GM21360 (cell line): ENCODE measurements at regions not wholly inside any gene's neighbourhood (a gene's known extent, or its start where the extent isn't known, plus 50 kb on each side); places are given as distances from the start of the nearest gene placed in this dataset.
"Not testable (repeated sequence)": the region's sequence is repeated elsewhere in the genome, so short reads cannot be mapped to it uniquely, and the experiment has no call there.

Experiments
- ATAC-seq: cut with Tn5 transposase; IDR thresholded peaks from one replicate; pipeline ENCODE4 v1.9.1; 2021; ENCODE audit warnings: mild to moderate bottlenecking, moderate library complexity; ENCODE audit not compliant: unreplicated experiment

DNA sequence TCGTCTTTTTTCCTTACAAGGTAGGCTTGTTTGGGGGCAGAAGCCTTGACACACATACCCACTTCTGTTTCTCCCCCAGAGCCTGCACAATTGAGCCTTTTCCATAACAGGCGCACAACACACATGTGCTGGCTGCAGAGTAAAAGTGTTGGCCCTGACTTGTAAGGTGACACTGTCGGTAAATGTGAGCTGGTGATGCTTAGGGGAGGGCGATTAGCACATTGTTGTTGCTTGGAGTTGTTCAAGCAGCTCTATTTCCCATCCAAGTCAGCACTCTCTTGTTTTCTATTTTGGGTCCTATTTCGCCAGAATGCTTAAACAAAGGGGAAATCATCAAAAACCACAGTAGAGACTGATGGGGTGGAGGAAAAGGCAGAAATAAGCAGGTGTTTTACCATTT is 51.9 kb upstream of the PTPRJ start:
- ATAC-seq = no peak

DNA sequence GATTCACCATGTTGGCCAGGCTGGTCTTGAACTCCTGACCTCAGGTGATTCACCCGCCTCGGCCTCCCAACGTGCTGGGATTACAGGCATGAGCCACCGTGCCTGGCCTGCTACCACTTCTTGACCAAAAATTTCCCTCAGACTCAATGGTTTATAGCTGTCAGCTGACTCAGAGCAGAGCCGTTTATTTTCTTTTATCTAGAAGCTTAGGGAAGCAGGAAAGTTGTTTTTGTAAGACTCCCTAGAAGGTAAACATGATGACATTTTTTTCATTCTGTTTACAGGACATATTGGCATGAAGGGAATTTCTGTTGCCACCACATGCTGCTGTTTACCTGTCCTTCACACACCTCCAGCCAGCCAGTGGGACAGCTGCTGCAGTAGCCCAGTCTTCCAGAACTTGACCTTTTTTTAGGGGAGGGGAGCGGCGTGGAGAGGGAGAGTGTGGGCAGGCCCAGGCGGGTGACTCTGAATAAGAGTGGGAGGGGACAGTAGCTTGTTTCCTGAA is 56.1 kb upstream of the PTPRJ start:
- ATAC-seq = no peak

GRCh38 chr11:47923667-47924066 is 56.7 kb upstream of the PTPRJ start:
- no peak for ATAC-seq

- ATAC-seq = not testable (repeated sequence)
Observed at GRCh38 chr11:47921080-47921555, 59.2 kb upstream of the PTPRJ start.

DNA sequence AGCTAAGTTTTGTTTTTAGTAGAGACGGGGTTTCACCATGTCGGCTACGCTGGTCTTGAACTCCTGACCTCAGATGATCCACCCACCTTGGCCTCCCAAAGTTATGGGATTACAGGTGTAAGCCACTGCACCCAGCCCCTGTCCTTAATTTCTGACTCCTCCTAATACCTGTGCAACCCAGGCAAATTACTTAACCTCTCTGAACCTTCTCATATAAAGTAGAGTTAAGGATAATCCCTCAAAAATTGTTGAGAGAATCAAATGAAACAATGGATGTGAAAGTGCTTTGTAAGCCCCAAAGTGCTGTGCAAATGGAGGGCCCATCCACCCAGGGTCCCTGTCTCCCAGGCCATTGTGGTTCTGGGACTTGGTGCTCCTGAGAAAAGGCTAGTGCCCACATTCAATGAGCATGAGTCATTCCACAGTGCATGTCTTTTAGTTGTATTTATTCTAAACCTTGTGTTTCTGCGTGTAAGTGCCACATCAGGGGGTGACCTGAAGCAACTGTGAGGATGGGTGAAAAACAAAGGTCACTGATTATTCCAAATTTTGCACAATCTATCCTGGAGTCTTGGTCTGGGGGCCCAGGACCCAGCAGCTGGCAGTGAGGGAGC is 61.4 kb upstream of the PTPRJ start:
- ATAC-seq = no peak

DNA sequence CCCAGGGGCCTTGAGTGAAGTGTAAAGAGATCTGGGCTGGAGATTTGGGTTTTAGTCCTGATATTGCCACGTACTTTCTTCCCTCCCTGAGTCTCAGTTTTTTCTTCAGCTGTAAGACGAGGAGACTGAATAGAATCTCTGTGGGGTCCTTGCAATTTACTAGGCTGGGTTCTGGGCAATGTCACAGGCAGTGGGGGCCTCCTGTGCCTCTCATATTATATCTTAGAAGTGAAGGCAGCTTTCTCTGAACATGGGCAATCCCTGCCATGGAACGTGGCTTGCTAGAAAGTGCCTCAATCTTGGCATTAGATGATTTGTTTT is 62.0 kb upstream of the PTPRJ start:
- no peak for ATAC-seq

- no peak for ATAC-seq
Observed at GRCh38 chr11:47917599-47918369, 62.6 kb upstream of the PTPRJ start.

- no peak for ATAC-seq
Observed at GRCh38 chr11:47916361-47916841, 64.0 kb upstream of the PTPRJ start.

- no peak for ATAC-seq
Observed at GRCh38 chr11:47915783-47916182, 64.6 kb upstream of the PTPRJ start.

DNA sequence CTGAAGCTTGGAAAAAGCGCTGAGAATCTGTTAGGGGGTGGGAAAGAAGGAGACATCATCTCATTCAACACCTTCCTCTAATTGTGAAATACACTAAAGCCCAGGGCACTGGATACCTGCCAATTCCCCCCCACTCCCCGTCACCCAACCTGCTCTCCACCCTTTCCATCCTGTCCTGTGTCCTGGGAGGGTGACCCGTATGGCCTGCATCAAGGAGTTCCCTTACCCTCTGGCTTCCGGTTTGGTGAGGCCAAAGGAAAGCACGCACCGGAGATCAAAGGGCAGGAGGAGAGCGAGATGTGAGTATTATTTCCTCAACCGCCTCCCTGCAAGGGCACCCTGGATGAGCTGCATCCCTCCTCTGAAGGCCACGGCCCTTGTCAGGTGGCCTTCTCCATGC is 65.0 kb upstream of the PTPRJ start:
- ATAC-seq = peak; percentile 38

DNA sequence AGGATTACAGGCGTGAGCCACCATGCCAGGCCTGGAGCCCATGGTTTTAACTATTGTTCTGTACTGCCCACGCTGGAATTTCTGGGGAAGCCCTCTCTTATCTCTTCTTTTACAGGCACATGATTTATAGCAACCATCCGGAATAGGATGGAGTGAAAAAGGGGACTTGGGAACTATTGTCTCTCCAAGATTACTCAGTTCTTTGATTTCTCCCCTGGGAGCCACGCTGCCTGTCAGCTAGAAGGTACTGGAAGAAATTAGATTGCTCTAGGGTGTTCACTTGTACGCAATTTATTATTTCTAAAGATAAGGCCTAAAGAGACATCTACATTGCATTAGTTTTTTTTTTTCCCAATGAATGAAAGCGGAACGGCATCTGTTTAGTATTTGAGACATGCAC is 65.6 kb upstream of the PTPRJ start:
- no peak for ATAC-seq

DNA sequence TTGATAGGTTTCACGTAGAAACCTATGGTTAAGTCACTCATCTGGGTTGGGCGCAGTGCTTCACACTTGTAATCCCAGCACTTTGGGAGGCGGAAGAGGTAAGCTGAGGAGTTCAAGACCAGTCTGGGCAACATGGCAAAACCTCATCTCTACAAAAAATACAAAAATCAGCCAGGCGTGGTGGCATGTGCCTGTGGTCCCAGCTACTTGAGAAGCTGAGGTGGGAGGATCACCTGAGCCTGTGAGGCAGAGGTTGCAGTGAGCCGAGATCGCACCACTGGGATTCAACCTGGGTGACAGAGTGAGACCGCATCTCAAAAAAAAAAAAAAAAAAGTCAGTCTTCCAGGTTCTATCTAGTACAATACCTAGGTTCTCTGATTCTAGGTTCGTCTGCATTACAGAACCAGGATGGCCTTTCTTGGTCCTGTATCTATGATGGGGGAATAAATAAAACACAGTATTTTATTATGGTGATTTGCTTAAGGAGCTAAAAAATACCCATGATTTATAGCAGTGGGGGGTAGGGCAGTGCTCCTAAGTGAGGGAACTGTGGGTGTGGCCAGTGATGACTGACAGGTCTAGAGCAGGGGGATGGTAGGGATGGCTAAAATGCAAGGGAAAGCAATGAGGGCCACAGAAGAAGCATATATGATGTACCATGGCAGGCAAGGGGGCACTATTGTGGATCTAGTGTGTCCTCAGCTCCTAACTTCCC is 65.5 kb upstream of the NUP160 start:
- no peak for ATAC-seq

DNA sequence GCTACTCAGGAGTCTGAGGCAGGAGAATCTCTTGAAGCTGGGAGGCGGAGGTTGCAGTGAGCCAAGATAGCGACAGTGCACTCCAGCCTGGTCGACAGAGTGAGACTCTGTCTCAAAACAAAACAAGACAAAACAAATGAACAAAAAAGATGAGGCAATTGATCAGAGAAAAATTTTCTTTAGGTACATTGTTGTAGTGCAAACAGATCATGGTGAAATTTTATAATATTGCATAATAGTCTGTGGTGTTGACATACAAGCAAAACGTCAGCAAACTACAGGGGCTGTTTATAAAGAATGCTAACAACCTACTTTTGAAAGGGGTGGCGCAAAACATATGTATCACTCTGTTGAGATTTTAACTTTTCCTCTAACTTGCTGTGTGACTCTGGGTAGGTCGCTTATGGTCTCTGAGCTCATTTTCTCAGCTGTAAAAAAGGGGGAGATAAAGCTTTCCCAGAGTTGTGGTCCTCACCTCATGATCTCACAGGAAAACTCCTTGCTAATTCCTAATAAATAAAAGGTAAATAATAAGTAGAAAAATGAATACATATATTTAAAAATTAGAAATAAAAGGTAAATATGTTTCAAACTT is 64.8 kb upstream of the NUP160 start:
- no peak for ATAC-seq

GRCh38 chr11:47911149-47911548 is 63.0 kb upstream of the NUP160 start:
- ATAC-seq = no peak

DNA sequence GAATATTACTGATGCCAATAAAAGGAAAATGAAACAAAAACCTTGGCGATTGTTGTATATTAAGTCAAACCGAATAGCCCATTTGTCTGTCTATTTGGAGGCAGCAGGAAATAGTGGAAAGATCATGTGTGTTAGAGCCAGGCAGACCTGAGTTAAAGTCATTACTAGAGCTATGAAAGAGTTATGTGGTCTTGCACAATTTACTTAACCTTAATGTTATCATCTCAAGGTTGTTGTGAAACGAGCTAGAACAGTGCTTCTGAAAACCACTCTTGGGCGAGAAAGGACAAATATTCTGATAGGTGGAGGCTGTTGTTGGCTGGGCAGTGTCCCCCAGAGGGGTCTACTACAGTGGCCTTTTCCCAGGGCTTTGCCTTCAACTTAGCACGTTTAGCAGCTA is 60.0 kb upstream of the NUP160 start:
- no peak for ATAC-seq

DNA sequence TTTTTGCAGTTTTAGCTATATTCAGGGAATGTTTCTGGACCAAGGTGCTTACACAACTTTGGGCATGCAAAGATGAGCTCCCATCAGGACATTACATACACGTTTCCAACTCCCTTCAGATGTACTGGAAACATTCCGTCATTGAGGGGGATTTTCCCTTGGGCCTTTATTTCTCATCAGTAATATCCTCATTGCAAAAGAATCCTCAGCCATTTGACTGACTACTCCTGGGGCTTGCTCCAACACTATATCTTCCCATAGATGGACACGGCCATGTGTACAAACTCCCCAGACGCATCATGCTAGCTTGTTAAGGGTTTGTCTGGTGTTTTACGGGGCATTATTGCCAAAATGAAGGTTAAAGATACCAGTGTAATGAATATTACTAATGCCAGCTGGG is 59.3 kb upstream of the NUP160 start:
- no peak for ATAC-seq

DNA sequence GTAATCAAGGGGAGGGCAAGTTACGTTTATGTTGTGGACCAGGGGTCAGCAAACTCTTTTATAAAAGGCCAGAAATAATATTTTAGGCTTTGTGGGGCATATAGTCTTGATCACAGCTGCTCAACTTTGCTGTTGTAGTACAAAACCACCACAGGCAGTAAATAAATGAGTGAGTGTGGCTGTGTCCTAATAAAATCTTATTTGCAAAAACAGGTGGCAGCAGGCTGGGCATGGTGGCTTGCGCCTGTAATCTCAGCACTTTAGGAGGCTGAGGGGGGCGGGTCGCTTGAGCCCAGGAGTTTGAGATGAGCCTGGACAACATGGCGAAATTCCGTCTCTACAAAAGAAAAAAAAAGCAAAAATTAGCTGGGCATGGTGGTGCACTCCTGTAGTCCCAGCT is 57.9 kb upstream of the NUP160 start:
- ATAC-seq = no peak

GRCh38 chr11:47905358-47906059 is 57.4 kb upstream of the NUP160 start:
- ATAC-seq = no peak

- no peak for ATAC-seq
Observed at GRCh38 chr11:47904808-47905207, 56.7 kb upstream of the NUP160 start.

DNA sequence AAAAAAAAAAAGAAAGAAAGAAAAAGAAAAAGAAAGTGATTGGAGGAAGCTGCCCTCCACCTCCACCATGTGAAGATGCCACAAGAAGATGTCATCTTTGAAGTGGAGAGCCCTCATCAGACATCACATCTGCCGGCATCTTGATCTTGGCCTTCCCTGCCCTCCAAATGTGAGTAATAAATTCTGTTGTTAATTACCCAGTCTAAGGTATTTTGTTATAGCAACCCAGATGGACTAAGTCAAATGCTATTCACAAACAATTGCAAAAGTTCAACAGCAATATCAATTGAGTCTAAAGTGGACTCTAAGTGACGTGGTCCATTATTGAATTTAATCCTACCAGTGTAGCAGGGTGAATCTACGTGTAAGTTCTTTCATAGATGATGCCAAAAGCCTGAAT is 55.9 kb upstream of the NUP160 start:
- no peak for ATAC-seq

GRCh38 chr11:47899801-47900200 is 51.7 kb upstream of the NUP160 start:
- peak; percentile 96 for ATAC-seq
